Stimulated activated naive CD8-positive, alpha-beta T cell treated with anti-CD3 and anti-CD28 coated beads, Interleukin-15, amount 100 ng/mL, for 72 hours (primary cell): ENCODE measurements at regions not wholly inside any gene's neighbourhood (a gene's known extent, or its start where the extent isn't known, plus 50 kb on each side); places are given as distances from the start of the nearest gene placed in this dataset.

Experiments used
- ATAC-seq: fragments of 150-1000 bp; cut with Tn5 transposase; 2 replicates; pipeline ENCODE4 v1.10.0; 2021; ENCODE audit warnings: mild to moderate bottlenecking, moderate library complexity
- DNase-seq, 2 donors: peaks; one replicate each; pipeline ENCODE4 v3.0.0; 2021 to 2022
- H3K27ac Mint-ChIP-seq, 2 donors: one replicate each; pipeline ENCODE4 v1.8.0; 2022; ENCODE audit warnings: mild to moderate bottlenecking in 2 of 2, mixed read lengths in 2 of 2, moderate library complexity in 2 of 2
- H3K27me3 Mint-ChIP-seq: one replicate; pipeline ENCODE4 v1.8.0; 2022; ENCODE audit warnings: mixed read lengths
- H3K4me1 Mint-ChIP-seq: one replicate; pipeline ENCODE4 v1.8.0; 2022; ENCODE audit warnings: mild to moderate bottlenecking, mixed read lengths
- H3K4me3 Mint-ChIP-seq, 2 donors: one replicate each; pipeline ENCODE4 v1.8.0; 2022; ENCODE audit warnings: mild to moderate bottlenecking in 2 of 2, mixed read lengths in 2 of 2, moderate library complexity in 1 of 2
- H3K9me3 Mint-ChIP-seq, 2 donors: one replicate each; pipeline ENCODE4 v1.8.0; 2022; ENCODE audit warnings: mixed read lengths in 2 of 2

DNA sequence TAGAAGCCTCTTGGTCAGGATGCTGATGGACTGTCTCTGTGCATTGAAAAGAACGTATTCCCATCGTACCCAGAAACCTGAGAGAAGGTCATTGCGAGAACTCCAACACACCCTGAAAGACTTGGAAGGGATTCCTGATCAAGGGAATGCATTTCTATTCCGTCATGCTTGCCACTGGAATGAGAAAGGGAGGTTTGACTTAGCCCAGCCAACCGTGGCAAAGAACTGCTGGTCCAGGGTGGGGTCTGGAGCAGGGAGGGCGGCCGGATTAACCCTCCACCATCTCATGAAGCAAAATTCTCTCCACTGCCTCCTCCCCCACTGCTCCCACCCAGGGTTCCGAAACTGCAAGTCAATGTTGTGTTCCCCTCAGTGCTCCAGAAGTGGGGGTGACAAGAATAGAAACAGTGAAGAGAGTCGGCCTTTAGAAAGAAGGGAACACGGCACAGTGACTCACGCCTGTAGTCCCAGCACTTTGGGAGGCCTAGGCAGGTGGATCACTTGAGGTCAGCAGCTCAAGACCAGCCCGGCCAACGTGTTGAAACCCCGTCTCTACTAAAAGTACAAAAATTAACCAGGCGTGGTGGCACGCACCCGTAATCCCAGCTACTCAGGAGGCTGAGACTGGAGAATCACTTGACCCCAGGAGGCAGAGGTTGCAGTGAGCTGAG lies 137.5 kb upstream of the MGMT start:
- ATAC-seq (no peak), DNase-seq (no peak)
- Mint-ChIP-seq H3K27me3 (peaks cover 30% of the 10 kb centered on the region), H3K4me1 (no peaks in the 10 kb centered on the region), H3K9me3 (no peaks in the 10 kb centered on the region), H3K4me3 (no peak overlapping the region), H3K27ac (peak overlapping the region; percentile 63 to 91)

- Mint-ChIP-seq H3K27me3 (peaks cover 30% of the 10 kb centered on the region), H3K4me1 (no peaks in the 10 kb centered on the region), H3K27ac (no peak overlapping the region), H3K9me3 (no peaks in the 10 kb centered on the region), H3K4me3 (no peak overlapping the region)
- DNase-seq (no peak), ATAC-seq (no peak)
Measured at GRCh38 chr10:129330211-129330610, 136.8 kb upstream of the MGMT start.

DNA sequence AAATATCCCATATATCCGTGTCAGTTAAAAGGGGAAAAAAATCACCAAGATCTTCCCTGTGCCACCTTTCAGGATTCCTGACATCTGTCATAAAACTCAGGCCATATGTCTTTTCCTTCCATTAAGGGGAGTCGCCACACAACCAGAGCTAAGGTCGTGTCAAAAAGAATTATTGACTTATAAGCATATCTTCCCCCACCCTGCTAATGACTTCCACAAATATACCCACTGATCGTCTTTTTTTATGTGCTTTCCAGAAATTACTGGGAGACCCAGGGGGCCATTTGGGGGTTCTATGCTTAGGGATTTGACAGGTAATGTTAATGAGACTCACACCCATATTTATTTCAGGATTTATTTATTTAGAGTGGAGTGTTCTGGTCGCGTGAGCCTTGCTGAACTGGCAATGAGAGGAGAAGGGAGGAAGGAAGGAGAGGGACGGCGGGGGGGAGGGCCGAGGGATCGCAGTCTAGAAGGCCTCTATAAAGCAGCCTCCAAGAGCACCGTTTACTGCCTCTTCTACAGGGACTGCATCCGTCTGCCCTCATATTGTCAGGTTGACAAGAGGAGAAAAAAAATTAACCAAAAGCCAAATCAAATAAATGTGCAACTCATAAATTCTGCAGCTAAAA lies 135.7 kb upstream of the MGMT start:
- H3K27ac Mint-ChIP-seq = no peak overlapping the region
- ATAC-seq = no peak
- H3K4me1 Mint-ChIP-seq = no peaks in the 10 kb centered on the region
- H3K27me3 Mint-ChIP-seq = peaks cover 20% of the 10 kb centered on the region
- no peak overlapping the region for H3K4me3 Mint-ChIP-seq
- no peak for DNase-seq
- no peaks in the 10 kb centered on the region for H3K9me3 Mint-ChIP-seq

- H3K27ac Mint-ChIP-seq = no peak overlapping the region
- no peaks in the 10 kb centered on the region for H3K4me1 Mint-ChIP-seq
- no peak for ATAC-seq
- no peaks in the 10 kb centered on the region for H3K9me3 Mint-ChIP-seq
- H3K4me3 Mint-ChIP-seq = no peak overlapping the region
- peaks cover 15% of the 10 kb centered on the region for H3K27me3 Mint-ChIP-seq
- DNase-seq = no peak
Measured at GRCh38 chr10:129331839-129332220, 135.2 kb upstream of the MGMT start.

DNA sequence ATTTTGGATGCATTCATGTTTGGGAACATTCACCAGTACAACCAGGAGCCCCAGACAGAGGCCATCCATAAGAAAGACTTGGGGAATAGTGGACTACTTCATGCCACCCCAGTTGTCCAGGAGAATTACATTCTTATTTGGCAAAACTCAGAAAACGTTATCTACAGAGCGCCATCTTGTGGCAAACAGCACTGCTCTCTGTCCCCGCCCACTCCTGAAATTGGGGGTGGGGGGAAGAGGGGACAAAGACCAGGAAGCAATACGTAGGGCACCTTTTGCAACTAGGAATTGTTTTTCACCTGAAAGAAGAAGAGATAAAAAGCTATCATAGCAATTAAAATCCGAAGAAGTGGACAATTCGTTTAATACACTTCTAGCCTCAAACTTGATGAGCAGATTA lies 134.6 kb upstream of the MGMT start:
- DNase-seq (peak; percentile 9 to 23), ATAC-seq (no peak)

DNA sequence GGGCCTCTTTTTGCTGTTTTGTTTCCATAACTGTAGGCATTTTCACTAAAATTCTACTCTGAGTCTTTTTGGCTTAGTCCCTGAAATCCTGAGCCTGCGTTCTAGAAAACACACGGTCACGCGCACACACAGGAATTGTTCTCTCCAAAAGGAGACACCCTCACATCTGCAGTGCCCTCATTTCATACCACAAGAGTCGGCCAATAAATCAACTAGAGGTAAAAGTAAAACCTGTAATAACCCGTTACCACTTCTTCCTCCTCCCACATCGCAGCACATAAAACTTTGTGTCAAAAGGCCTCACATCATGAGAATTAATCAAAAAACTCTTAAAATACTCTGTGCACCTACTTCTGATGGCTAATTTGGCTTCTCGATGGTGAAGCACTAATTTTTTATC lies 133.3 kb upstream of the MGMT start:
- H3K4me3 Mint-ChIP-seq = no peak overlapping the region
- no peak for DNase-seq
- peak overlapping the region in 1 of 2 donors; percentile 87 for H3K27ac Mint-ChIP-seq
- peaks cover 15% of the 10 kb centered on the region for H3K27me3 Mint-ChIP-seq
- no peaks in the 10 kb centered on the region for H3K9me3 Mint-ChIP-seq
- no peak for ATAC-seq
- no peaks in the 10 kb centered on the region for H3K4me1 Mint-ChIP-seq

More for the DNA sequence above, 134.6 kb upstream of the MGMT start:
- H3K27me3 Mint-ChIP-seq = peaks cover 15% of the 10 kb centered on the region
- no peaks in the 10 kb centered on the region for H3K4me1 Mint-ChIP-seq
- H3K4me3 Mint-ChIP-seq = no peak overlapping the region
- no peak overlapping the region for H3K27ac Mint-ChIP-seq
- no peaks in the 10 kb centered on the region for H3K9me3 Mint-ChIP-seq

DNA sequence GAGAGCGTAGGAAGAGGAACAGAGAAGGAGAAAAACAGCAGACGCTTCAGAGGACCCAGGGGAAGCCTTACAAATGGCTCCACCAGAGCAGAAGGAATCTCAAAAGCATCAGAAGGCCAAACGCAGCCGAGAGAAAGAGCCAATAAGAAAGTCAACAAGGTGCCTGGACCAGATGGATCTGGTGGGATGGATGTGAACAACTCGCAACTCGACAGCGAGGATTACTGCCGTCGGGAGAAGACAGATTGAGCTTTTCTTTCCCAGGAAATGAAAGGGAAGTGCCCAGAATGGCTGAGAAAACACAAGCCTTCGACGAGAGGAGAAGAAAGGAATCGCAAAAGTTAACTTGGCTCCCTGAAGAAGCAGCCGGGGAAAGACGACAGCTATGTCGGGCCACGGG lies 132.8 kb upstream of the MGMT start:
- no peaks in the 10 kb centered on the region for H3K4me1 Mint-ChIP-seq
- peak overlapping the region in 1 of 2 donors; percentile 87 for H3K27ac Mint-ChIP-seq
- H3K27me3 Mint-ChIP-seq = peaks cover 15% of the 10 kb centered on the region
- ATAC-seq (no peak), DNase-seq (no peak)
- H3K4me3 Mint-ChIP-seq = no peak overlapping the region
- no peaks in the 10 kb centered on the region for H3K9me3 Mint-ChIP-seq

DNA sequence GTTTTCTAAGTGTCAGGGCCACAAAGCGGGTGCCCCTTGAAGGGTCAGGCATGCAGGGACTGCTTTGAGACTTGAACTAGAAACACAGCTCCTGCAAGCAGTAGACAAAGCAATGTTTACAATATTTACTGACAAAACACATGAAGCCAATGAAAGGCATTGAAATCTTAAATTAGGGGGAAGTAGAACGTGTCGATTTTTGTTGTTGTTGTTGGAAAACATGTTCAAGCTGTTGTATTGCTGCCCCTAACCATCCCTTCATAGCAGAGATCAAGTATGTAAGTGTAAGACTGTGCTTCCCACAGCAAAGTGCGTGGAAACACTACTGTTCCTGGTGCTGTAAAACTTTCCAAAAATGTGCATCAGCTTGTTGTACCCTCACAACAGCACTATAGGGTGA lies 131.6 kb upstream of the MGMT start:
- ATAC-seq (no peak), DNase-seq (no peak)
- Mint-ChIP-seq H3K27me3 (peaks cover 9% of the 10 kb centered on the region), H3K4me3 (no peak overlapping the region), H3K4me1 (no peaks in the 10 kb centered on the region), H3K27ac (no peak overlapping the region), H3K9me3 (no peaks in the 10 kb centered on the region)

- Mint-ChIP-seq H3K4me3 (no peak overlapping the region), H3K9me3 (no peaks in the 10 kb centered on the region), H3K27ac (no peak overlapping the region), H3K27me3 (peaks cover 9% of the 10 kb centered on the region), H3K4me1 (no peaks in the 10 kb centered on the region)
- ATAC-seq (no peak), DNase-seq (no peak)
Measured at GRCh38 chr10:129335942-129336341, 131.1 kb upstream of the MGMT start.

GRCh38 chr10:129339191-129339590 lies 127.8 kb upstream of the MGMT start:
- H3K4me3 Mint-ChIP-seq = no peak overlapping the region
- H3K27me3 Mint-ChIP-seq = peaks cover 3% of the 10 kb centered on the region
- no peak overlapping the region for H3K27ac Mint-ChIP-seq
- ATAC-seq = no peak
- no peak for DNase-seq
- H3K4me1 Mint-ChIP-seq = no peaks in the 10 kb centered on the region
- no peaks in the 10 kb centered on the region for H3K9me3 Mint-ChIP-seq

GRCh38 chr10:129339841-129340240 lies 127.2 kb upstream of the MGMT start:
- Mint-ChIP-seq H3K27me3 (no peaks in the 10 kb centered on the region), H3K9me3 (no peaks in the 10 kb centered on the region), H3K4me3 (no peak overlapping the region), H3K27ac (peak overlapping the region in 1 of 2 donors; percentile 27), H3K4me1 (no peaks in the 10 kb centered on the region)
- no peak for DNase-seq
- ATAC-seq = no peak

DNA sequence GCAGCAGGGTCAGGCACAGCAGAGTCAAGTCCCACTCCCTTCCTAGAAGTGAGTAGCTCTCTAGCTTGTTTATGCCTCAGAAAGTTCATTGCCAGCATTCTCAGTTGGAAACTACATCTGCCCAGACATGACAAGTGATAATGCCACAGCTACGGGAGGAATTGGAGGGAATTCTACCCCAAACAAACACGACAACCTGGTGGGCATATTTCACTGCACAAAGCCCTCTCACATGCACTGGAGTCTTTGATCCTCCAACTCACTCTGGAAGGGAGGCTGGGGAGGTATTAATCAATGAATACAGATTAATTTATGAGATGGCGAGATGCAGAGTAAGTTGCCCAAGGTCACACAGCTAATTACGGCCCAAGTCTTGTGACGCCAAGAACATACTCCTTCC lies 126.0 kb upstream of the MGMT start:
- Mint-ChIP-seq H3K9me3 (no peaks in the 10 kb centered on the region), H3K27ac (no peak overlapping the region), H3K4me1 (no peaks in the 10 kb centered on the region), H3K4me3 (no peak overlapping the region), H3K27me3 (no peaks in the 10 kb centered on the region)
- no peak for DNase-seq
- no peak for ATAC-seq

- ATAC-seq (no peak), DNase-seq (no peak)
- H3K27ac Mint-ChIP-seq = no peak overlapping the region
- no peaks in the 10 kb centered on the region for H3K27me3 Mint-ChIP-seq
- no peak overlapping the region for H3K4me3 Mint-ChIP-seq
- H3K9me3 Mint-ChIP-seq = no peaks in the 10 kb centered on the region
- no peaks in the 10 kb centered on the region for H3K4me1 Mint-ChIP-seq
Measured at GRCh38 chr10:129342385-129342784, 124.7 kb upstream of the MGMT start.

GRCh38 chr10:129343141-129343540 lies 123.9 kb upstream of the MGMT start:
- H3K27ac Mint-ChIP-seq = peak overlapping the region in 1 of 2 donors; percentile 36
- no peaks in the 10 kb centered on the region for H3K9me3 Mint-ChIP-seq
- no peaks in the 10 kb centered on the region for H3K27me3 Mint-ChIP-seq
- DNase-seq (no peak), ATAC-seq (peak; percentile 9)
- H3K4me3 Mint-ChIP-seq = no peak overlapping the region
- H3K4me1 Mint-ChIP-seq = no peaks in the 10 kb centered on the region

DNA sequence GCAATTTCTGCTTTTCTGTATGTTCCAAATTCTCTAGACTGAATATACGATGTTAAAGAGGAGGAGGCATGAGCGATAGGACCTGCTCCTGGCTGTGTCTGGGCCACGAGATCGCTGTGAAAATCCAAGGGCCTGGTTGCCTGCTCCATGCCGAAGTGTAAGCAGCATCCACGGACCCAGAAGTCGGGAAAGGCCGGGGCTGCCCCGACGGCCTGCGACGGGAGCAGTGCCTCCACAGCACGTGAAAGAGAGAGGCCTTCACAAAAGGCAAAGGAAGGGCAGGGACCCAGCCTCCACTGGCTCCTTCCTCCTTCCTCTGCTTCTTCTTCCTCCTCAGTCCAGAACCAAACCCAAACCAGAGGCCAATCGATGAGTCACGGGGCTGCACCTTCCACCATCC lies 122.9 kb upstream of the MGMT start:
- Mint-ChIP-seq H3K27me3 (no peaks in the 10 kb centered on the region), H3K4me3 (no peak overlapping the region), H3K9me3 (no peaks in the 10 kb centered on the region), H3K27ac (no peak overlapping the region), H3K4me1 (no peaks in the 10 kb centered on the region)
- DNase-seq (no peak), ATAC-seq (no peak)

DNA sequence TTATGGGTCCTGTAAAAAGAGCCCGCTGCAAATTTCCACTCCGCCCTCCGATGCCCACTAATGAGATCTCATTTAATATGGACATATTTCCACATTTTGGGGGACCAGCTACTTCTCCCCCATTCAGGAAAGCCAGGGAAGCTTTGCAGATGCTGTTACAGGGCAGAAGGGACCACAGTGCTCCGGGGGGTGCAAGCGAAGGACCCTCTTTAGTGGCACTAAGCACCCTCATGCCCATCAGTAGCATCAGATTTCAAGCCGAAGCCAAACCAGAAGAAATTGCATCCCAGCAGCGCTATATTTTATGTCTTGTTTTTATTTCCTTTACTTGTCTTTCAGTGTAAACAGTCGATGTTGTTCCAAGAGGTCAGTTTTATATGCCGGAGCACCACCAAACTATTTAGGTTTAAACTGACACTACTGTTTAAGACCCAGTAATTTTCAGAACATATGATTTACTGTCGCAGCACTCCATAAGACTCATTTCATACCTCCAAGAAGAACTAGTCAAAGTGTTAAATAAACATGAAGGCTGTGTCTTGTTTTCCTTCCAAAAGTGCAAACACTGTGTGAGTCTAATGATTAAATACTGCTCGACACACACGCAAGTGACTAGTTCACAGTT lies 122.2 kb upstream of the MGMT start:
- Mint-ChIP-seq H3K27me3 (no peaks in the 10 kb centered on the region), H3K9me3 (no peaks in the 10 kb centered on the region), H3K4me1 (no peaks in the 10 kb centered on the region), H3K27ac (no peak overlapping the region), H3K4me3 (no peak overlapping the region)
- no peak for ATAC-seq
- DNase-seq = no peak
